ENCODE measurements at regions not wholly inside any gene's neighbourhood (a gene's known extent, or its start where the extent isn't known, plus 50 kb on each side); places are given as distances from the start of the nearest gene placed in this dataset.

DNA sequence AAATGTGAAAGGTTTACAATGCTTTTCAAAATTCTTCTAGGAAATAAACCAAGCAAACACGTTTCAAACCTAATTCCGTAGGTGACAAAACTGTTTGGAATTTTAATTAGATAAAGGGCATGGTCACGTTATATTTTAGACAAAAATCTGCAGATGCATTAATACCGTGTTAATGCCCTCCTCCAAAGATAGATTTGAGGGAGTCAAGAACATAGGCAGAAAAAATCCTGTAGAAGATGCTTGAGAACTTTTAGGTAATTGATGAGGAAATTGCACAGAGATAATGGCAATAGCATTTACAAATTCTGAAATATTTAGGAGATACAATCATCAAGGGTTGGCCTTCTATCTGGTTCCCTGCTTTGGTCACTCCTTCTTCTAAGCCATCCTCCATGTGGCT is 212.6 kb downstream of the TMTC3 start:
- TF ChIP-seq, protein P1, sequence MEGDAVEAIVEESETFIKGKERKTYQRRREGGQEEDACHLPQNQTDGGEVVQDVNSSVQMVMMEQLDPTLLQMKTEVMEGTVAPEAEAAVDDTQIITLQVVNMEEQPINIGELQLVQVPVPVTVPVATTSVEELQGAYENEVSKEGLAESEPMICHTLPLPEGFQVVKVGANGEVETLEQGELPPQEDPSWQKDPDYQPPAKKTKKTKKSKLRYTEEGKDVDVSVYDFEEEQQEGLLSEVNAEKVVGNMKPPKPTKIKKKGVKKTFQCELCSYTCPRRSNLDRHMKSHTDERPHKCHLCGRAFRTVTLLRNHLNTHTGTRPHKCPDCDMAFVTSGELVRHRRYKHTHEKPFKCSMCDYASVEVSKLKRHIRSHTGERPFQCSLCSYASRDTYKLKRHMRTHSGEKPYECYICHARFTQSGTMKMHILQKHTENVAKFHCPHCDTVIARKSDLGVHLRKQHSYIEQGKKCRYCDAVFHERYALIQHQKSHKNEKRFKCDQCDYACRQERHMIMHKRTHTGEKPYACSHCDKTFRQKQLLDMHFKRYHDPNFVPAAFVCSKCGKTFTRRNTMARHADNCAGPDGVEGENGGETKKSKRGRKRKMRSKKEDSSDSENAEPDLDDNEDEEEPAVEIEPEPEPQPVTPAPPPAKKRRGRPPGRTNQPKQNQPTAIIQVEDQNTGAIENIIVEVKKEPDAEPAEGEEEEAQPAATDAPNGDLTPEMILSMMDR (IDR thresholded peaks at IDR 0.05): no peak
- TF ChIP-seq POLR2A (IDR thresholded peaks at IDR 0.05) (no peak), EP300 (IDR thresholded peaks at IDR 0.05) (no peak), POLR2AphosphoS5 (IDR thresholded peaks at IDR 0.05) (no peak)
